GM19035 (cell line): ENCODE measurements at regions not wholly inside any gene's neighbourhood (a gene's known extent, or its start where the extent isn't known, plus 50 kb on each side); places are given as distances from the start of the nearest gene placed in this dataset.

Experiments
- ATAC-seq: cut with Tn5 transposase; IDR thresholded peaks from one replicate; pipeline ENCODE4 v1.9.1; 2021; ENCODE audit not compliant: unreplicated experiment

- ATAC-seq = no peak
These were observed 909.0 kb downstream of the CENPC start for GRCh38 chr4:66636349-66636748.

GRCh38 chr4:66633477-66633876 lies 911.8 kb downstream of the CENPC start:
- ATAC-seq = no peak

GRCh38 chr4:66629927-66630326 lies 915.4 kb downstream of the CENPC start:
- no peak for ATAC-seq

GRCh38 chr4:66628146-66628545 lies 917.2 kb downstream of the CENPC start:
- no peak for ATAC-seq

- no peak for ATAC-seq
These were observed 919.8 kb downstream of the CENPC start for GRCh38 chr4:66625480-66625879.

GRCh38 chr4:66613591-66613990 lies 931.7 kb downstream of the CENPC start:
- ATAC-seq = no peak

GRCh38 chr4:66609014-66609413 lies 936.3 kb downstream of the CENPC start:
- ATAC-seq = no peak

- no peak for ATAC-seq
These were observed 936.6 kb upstream of the EPHA5 start for GRCh38 chr4:66606908-66607307.

GRCh38 chr4:66606215-66606614 lies 935.9 kb upstream of the EPHA5 start:
- no peak for ATAC-seq

- no peak for ATAC-seq
These were observed 933.9 kb upstream of the EPHA5 start for GRCh38 chr4:66604192-66604591.

- ATAC-seq = no peak
These were observed 932.3 kb upstream of the EPHA5 start for GRCh38 chr4:66602622-66603021.

GRCh38 chr4:66591968-66592367 lies 921.7 kb upstream of the EPHA5 start:
- ATAC-seq = no peak

GRCh38 chr4:66590488-66591215 lies 920.4 kb upstream of the EPHA5 start:
- ATAC-seq = no peak

- ATAC-seq = no peak
These were observed 918.9 kb upstream of the EPHA5 start for GRCh38 chr4:66589183-66589582.

- ATAC-seq = no peak
These were observed 915.5 kb upstream of the EPHA5 start for GRCh38 chr4:66585767-66586166.

- ATAC-seq = no peak
These were observed 907.6 kb upstream of the EPHA5 start for GRCh38 chr4:66577922-66578321.

- no peak for ATAC-seq
These were observed 904.9 kb upstream of the EPHA5 start for GRCh38 chr4:66575008-66575696.

GRCh38 chr4:66574145-66574978 lies 904.1 kb upstream of the EPHA5 start:
- ATAC-seq = no peak

GRCh38 chr4:66572949-66573348 lies 902.7 kb upstream of the EPHA5 start:
- no peak for ATAC-seq

GRCh38 chr4:66571145-66571695 lies 900.9 kb upstream of the EPHA5 start:
- no peak for ATAC-seq

- no peak for ATAC-seq
These were observed 898.9 kb upstream of the EPHA5 start for GRCh38 chr4:66569228-66569627.
